ENCODE measurements at regions not wholly inside any gene's neighbourhood (a gene's known extent, or its start where the extent isn't known, plus 50 kb on each side); places are given as distances from the start of the nearest gene placed in this dataset.

DNA sequence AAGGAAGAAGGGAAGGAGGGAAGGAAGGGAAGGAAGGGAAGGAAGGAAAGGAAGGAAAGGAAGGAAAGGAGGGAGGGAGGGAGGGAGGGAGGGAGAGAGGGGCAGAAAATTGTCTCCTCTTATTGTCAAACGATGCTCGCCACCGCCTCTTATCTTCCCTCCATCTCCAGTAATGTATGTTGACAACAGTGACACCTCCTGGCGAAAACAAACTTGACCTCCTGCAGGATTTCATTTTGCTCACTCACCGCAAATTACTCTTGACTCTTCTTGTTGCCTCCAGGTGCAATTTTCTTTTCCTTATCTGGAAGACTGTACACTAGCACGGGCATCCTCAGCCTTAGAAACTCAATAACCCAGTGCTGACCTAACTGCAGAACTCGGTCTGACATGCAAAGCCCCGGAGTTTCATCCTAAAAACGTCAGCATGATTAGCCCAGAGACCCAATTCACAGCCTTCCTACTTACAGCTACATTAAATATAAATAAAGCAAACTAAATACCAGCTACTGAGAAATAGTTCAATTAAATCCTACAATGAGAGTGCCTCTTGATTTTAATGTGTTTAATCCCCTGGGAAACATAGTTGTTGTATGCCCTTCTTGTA, 512.4 kb upstream of the TMPO start:
- H3K9me1 ChIP-seq (ENCODE audit: control insufficient read depth, insufficient read depth, low read length), result no peaks in the 10 kb centered on the region
- no peak for FAIRE-seq
- WGBS (ENCODE audit: insufficient coverage, low coverage, missing lambda C conversion rate), result 0% methylated on average over 6 of the region's 9 CpGs
- no peaks in the 10 kb centered on the region for H4K20me1 ChIP-seq (replicated peaks; ENCODE audit: control insufficient read depth, insufficient read depth, low read length)
- CTCF ChIA-PET (ENCODE audit: low intra/inter-chr PET ratio), result interaction anchor here (0.7 kb wide), 1 partner anchor 233 kb away, joined by 7 read pairs; no protein-coding TSS in a partner anchor
- no peak overlapping the region for H3K27ac ChIP-seq (ENCODE audit: extremely low read depth, low read depth, low read length)
- no peaks in the 10 kb centered on the region for H3K36me3 ChIP-seq (ENCODE audit: control insufficient read depth, insufficient read depth, low read length)
- H3K4me3 ChIP-seq, result no peak overlapping the region
- TF ChIP-seq KDM5B (IDR thresholded peaks at IDR 0.05; ENCODE audit: insufficient replicate concordance, low read depth, low read length) (no peak), SUPT5H (IDR thresholded peaks at IDR 0.05) (no peak), GATA2 (CRISPR knock-in tag; IDR thresholded peaks at IDR 0.05) (0 out of 2 replicates have a peak, but pooled peaks have one; percentile 39), PRPF4 (IDR thresholded peaks at IDR 0.05; ENCODE audit: insufficient read depth, low read depth, low read length, poor library complexity, severe bottlenecking) (no peak)
- TF ChIP-seq, protein P1, sequence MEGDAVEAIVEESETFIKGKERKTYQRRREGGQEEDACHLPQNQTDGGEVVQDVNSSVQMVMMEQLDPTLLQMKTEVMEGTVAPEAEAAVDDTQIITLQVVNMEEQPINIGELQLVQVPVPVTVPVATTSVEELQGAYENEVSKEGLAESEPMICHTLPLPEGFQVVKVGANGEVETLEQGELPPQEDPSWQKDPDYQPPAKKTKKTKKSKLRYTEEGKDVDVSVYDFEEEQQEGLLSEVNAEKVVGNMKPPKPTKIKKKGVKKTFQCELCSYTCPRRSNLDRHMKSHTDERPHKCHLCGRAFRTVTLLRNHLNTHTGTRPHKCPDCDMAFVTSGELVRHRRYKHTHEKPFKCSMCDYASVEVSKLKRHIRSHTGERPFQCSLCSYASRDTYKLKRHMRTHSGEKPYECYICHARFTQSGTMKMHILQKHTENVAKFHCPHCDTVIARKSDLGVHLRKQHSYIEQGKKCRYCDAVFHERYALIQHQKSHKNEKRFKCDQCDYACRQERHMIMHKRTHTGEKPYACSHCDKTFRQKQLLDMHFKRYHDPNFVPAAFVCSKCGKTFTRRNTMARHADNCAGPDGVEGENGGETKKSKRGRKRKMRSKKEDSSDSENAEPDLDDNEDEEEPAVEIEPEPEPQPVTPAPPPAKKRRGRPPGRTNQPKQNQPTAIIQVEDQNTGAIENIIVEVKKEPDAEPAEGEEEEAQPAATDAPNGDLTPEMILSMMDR (IDR thresholded peaks at IDR 0.05 in 2 of 3, conservative IDR thresholded peaks at IDR 0.05 in 1 of 3; ENCODE audit: insufficient read depth in 2 of 3, low read depth in 1 of 3, low read length in 3 of 3), result peak; percentile 8 to 37 (median 25); a peak in 1 of 6 replicates
- intact Hi-C loops (cut with micrococcal nuclease), result no loop called here
- POLR2A ChIA-PET, result no interaction called here
- H3K79me2 ChIP-seq (ENCODE audit: control insufficient read depth, insufficient read depth, low read length), result no peaks in the 10 kb centered on the region
- peak; percentile 7 to 23 (median 16) for DNase-seq (ENCODE audit: extremely low read depth in 1 of 4, low spot score in 3 of 4)
- BruUV-seq (replicated peaks), result no TSS peak
- H3K9ac ChIP-seq (ENCODE audit: insufficient read depth in 1 of 2, low read depth in 2 of 2, low read length in 2 of 2), result no peak overlapping the region
- no peak for ATAC-seq
- no peaks in the 10 kb centered on the region for H3K27me3 ChIP-seq (ENCODE audit: control insufficient read depth in 2 of 2, insufficient read depth in 2 of 2, low read length in 2 of 2)
- no peak overlapping the region for H3K4me2 ChIP-seq (ENCODE audit: insufficient read depth, low read length)
- H3K4me1 ChIP-seq (replicated peaks in 1 of 2; ENCODE audit: control insufficient read depth in 2 of 2, insufficient read depth in 2 of 2, low read length in 2 of 2), result no peaks in the 10 kb centered on the region
- no peaks in the 10 kb centered on the region; the same call in 1 of the 2 replicates for H3K9me3 ChIP-seq (replicated peaks; ENCODE audit: control insufficient read depth, insufficient read depth, low read depth, low read length)
- H2AFZ ChIP-seq (ENCODE audit: low read depth, low read length), result no peak overlapping the region
- in situ Hi-C loops (cut with MboI), result no loop called here

Measured in K562 (cell line).